ENCODE measurements at regions not wholly inside any gene's neighbourhood (a gene's known extent, or its start where the extent isn't known, plus 50 kb on each side); places are given as distances from the start of the nearest gene placed in this dataset.

DNA sequence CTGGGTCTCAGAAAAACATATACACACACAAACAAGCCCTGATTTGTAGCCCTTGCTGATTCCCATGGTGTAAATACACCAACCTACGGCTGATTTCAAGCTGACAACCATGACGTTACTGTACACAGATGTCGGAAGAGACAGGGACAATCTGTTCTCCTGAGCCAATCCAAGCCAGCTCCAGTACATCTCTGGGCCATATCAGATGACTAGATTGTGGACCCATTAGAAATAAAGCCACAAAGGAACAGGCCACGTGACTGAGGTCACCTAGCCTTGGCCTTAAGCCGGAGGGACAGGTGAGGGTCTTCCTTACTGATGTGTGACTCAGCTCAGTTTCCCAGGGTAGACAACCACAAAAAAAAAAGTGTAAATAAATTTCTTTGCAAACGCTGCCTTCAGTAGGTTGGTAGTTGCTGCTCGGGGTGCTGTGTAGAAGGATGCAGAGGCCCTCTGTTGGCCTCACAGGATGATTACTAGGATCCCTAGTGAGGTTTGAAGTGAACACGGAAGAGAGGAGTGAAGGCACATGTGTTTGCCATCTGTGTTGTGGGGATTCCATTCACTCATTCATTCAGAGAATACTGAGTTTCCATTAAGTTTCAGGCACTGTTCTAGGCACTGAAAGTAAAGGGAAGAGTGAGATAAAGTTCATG is 99.0 kb upstream of the LARGE1 start:
- Histone ChIP-seq H3K79me2 (ENCODE audit: insufficient read depth, low read depth) (no peaks in the 10 kb centered on the region), H3K4me1 (ENCODE audit: low read depth, poor library complexity, severe bottlenecking) (no peaks in the 10 kb centered on the region), H3K4me3 (IDR thresholded peaks at IDR 0.05; ENCODE audit: insufficient read depth, low read depth, low read length) (no peak overlapping the region), H3K36me3 (ENCODE audit: insufficient read depth) (no peaks in the 10 kb centered on the region), H3K9ac (no peak overlapping the region), H3K4me2 (no peak overlapping the region), H2AFZ (ENCODE audit: low read depth) (no peak overlapping the region), H4K20me1 (ENCODE audit: insufficient read depth) (no peaks in the 10 kb centered on the region), H3K27me3 (ENCODE audit: insufficient read depth, low read depth) (no peaks in the 10 kb centered on the region), H3K27ac (no peak overlapping the region)
- TF ChIP-seq, protein P1, sequence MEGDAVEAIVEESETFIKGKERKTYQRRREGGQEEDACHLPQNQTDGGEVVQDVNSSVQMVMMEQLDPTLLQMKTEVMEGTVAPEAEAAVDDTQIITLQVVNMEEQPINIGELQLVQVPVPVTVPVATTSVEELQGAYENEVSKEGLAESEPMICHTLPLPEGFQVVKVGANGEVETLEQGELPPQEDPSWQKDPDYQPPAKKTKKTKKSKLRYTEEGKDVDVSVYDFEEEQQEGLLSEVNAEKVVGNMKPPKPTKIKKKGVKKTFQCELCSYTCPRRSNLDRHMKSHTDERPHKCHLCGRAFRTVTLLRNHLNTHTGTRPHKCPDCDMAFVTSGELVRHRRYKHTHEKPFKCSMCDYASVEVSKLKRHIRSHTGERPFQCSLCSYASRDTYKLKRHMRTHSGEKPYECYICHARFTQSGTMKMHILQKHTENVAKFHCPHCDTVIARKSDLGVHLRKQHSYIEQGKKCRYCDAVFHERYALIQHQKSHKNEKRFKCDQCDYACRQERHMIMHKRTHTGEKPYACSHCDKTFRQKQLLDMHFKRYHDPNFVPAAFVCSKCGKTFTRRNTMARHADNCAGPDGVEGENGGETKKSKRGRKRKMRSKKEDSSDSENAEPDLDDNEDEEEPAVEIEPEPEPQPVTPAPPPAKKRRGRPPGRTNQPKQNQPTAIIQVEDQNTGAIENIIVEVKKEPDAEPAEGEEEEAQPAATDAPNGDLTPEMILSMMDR (conservative IDR thresholded peaks at IDR 0.05; ENCODE audit: low read depth, low read length): no peak

DNA sequence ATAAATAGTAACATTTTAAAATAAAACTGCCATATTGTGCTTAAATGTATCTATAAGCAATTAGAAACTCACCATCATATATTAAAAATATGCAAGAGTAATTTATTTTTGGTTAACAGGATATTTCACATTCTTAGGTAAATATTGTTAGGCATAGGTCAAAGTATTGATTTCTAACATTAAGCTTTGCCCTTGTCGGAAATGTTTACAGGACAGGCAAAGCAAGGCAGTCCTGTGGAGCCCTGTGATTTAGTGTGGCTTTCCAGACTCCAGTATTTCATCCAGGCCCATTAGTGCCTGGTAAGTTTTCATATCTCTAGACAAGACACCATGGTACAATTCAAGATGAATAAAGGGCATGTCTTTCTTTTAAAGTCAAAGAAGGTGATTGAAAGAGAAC is 114.9 kb upstream of the LARGE1 start:
- no peak overlapping the region for H3K4me3 ChIP-seq (IDR thresholded peaks at IDR 0.05; ENCODE audit: insufficient read depth, low read depth, low read length)
- no peaks in the 10 kb centered on the region for H4K20me1 ChIP-seq (ENCODE audit: insufficient read depth)
- H3K79me2 ChIP-seq (ENCODE audit: insufficient read depth, low read depth): no peaks in the 10 kb centered on the region
- H3K27me3 ChIP-seq (ENCODE audit: insufficient read depth, low read depth): no peaks in the 10 kb centered on the region
- no peaks in the 10 kb centered on the region for H3K4me1 ChIP-seq (ENCODE audit: low read depth, poor library complexity, severe bottlenecking)
- H3K27ac ChIP-seq: no peak overlapping the region
- no peaks in the 10 kb centered on the region for H3K36me3 ChIP-seq (ENCODE audit: insufficient read depth)
- H3K9ac ChIP-seq: no peak overlapping the region
- no peak overlapping the region for H2AFZ ChIP-seq (ENCODE audit: low read depth)
- no peak overlapping the region for H3K4me2 ChIP-seq
- TF ChIP-seq, protein P1 (conservative IDR thresholded peaks at IDR 0.05; ENCODE audit: low read depth, low read length): no peak

DNA sequence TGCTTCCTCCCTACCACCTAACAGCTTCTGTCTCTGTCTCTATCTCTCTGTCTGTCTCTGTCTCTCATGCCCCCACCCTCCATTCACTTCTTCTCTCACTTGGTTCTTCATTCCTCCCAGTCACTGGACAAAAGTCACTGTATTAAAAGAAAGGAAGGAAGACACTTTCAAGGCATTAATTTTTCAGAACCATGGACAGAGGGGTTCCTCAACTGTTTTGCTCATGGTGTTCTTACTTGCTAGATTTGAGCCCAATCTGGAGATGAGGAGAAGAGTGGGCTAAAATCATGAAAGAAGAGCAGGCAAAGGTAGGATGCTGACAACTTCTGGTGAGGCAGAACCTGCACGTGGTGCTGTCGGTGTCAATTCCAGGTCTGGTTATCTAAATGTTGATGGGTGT is 116.7 kb upstream of the LARGE1 start:
- TF ChIP-seq, protein P1 (conservative IDR thresholded peaks at IDR 0.05; ENCODE audit: low read depth, low read length): no peak
- H3K9ac ChIP-seq: no peak overlapping the region
- H2AFZ ChIP-seq (ENCODE audit: low read depth): no peak overlapping the region
- H3K36me3 ChIP-seq (ENCODE audit: insufficient read depth): no peaks in the 10 kb centered on the region
- no peak overlapping the region for H3K4me3 ChIP-seq (IDR thresholded peaks at IDR 0.05; ENCODE audit: insufficient read depth, low read depth, low read length)
- no peaks in the 10 kb centered on the region for H4K20me1 ChIP-seq (ENCODE audit: insufficient read depth)
- H3K27ac ChIP-seq: no peak overlapping the region
- no peaks in the 10 kb centered on the region for H3K79me2 ChIP-seq (ENCODE audit: insufficient read depth, low read depth)
- no peaks in the 10 kb centered on the region for H3K27me3 ChIP-seq (ENCODE audit: insufficient read depth, low read depth)
- no peak overlapping the region for H3K4me2 ChIP-seq
- no peaks in the 10 kb centered on the region for H3K4me1 ChIP-seq (ENCODE audit: low read depth, poor library complexity, severe bottlenecking)

DNA sequence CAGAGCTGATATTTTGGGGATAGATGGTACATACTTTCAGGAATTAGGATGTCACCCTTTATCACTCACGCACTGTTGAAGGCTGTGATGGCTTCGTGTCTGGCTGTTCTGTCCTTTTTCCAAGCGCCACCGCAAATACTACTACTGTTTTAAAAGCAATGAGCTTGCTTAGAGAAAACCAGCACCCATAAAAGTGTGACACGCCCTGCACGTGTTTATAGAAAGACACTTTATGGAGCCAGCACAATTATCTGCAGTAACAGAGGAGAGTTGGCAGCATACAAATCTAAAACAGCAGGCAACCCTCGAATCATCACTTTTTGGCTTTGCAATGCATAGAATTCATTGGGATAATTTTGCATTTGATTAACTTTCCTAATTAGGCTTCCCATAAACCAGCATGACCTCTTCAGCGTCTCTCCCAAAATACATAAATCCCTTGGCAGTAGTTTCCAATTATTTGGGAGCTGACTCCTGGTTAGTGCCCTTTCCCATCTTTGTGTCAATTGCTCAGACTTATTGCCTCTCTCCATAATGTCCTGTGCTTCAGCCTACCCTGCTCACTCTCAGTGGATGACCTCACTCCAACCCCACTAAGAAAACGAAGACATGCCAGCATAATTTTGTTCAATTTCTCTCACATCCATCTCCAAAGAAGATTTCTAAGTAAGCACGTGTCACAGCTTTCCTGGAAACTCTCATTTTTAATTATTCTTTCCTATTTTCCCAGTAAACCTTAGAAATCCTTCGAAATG is 118.7 kb upstream of the LARGE1 start:
- no peaks in the 10 kb centered on the region for H3K27me3 ChIP-seq (ENCODE audit: insufficient read depth, low read depth)
- no peak overlapping the region for H3K4me2 ChIP-seq
- no peaks in the 10 kb centered on the region for H3K4me1 ChIP-seq (ENCODE audit: low read depth, poor library complexity, severe bottlenecking)
- TF ChIP-seq, protein P1 (conservative IDR thresholded peaks at IDR 0.05; ENCODE audit: low read depth, low read length): no peak
- no peaks in the 10 kb centered on the region for H3K79me2 ChIP-seq (ENCODE audit: insufficient read depth, low read depth)
- no peak overlapping the region for H2AFZ ChIP-seq (ENCODE audit: low read depth)
- no peak overlapping the region for H3K9ac ChIP-seq
- no peak overlapping the region for H3K27ac ChIP-seq
- no peak overlapping the region for H3K4me3 ChIP-seq (IDR thresholded peaks at IDR 0.05; ENCODE audit: insufficient read depth, low read depth, low read length)
- no peaks in the 10 kb centered on the region for H4K20me1 ChIP-seq (ENCODE audit: insufficient read depth)
- H3K36me3 ChIP-seq (ENCODE audit: insufficient read depth): no peaks in the 10 kb centered on the region

All from KMS-11 (cell line).